ENCODE measurements at regions not wholly inside any gene's neighbourhood (a gene's known extent, or its start where the extent isn't known, plus 50 kb on each side); places are given as distances from the start of the nearest gene placed in this dataset.

DNA sequence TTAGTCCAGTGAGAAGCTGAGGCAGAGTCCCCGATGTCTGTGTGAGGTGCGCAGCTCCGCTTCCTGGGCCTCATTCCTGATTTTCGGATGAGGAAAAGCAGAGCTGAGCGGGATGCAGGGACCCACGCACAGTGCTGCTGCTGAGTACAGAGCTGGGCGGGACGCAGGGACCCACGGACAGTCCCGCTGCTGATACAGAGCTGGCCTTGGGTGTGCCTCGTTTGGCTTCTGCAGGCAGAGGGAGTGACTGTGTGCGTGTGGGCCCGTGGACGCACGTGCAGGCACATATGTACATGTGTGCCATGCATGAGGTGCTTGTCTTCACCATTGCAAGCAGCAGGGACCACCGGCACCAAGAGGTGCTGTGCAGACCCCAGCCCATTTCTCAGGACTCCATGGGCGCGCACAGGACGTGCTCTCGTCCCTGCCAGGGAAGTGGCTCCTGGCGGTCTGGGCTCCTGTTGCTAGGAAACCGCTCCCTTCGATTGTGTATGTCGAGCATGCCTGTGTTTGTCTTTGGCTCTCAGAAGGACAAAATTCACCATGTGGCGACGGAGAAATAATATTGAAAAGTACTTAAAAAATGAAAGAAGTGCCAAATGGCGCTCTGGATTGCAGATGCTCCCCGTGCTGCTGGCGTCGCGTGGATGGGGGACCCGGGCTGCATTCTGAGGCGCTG lies 303.8 kb upstream of the MKI67 start:
- TF ChIP-seq, protein P1, sequence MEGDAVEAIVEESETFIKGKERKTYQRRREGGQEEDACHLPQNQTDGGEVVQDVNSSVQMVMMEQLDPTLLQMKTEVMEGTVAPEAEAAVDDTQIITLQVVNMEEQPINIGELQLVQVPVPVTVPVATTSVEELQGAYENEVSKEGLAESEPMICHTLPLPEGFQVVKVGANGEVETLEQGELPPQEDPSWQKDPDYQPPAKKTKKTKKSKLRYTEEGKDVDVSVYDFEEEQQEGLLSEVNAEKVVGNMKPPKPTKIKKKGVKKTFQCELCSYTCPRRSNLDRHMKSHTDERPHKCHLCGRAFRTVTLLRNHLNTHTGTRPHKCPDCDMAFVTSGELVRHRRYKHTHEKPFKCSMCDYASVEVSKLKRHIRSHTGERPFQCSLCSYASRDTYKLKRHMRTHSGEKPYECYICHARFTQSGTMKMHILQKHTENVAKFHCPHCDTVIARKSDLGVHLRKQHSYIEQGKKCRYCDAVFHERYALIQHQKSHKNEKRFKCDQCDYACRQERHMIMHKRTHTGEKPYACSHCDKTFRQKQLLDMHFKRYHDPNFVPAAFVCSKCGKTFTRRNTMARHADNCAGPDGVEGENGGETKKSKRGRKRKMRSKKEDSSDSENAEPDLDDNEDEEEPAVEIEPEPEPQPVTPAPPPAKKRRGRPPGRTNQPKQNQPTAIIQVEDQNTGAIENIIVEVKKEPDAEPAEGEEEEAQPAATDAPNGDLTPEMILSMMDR (IDR thresholded peaks at IDR 0.05; ENCODE audit: extremely low read depth, missing control alignments): no peak
- DNase-seq (ENCODE audit: low spot score): no peak

DNA sequence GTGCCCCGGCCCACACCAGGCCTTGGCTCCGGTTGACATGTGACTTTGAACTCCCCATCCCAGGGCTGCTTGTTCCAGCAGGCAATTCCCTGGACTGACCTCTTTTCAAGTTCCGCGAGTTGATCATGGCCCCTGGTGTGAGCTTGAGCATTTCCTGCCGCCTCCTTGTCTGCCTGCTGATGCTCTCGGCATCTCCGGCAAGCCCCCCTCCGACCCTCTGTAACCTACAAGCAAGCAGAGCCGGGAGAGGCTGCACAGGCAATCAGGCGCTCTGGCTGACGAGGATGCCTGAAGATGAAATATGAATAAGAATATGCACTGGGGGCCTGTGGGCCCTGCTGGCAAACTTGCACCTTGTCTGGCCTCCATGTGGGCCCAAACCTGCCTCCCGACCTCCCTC lies 304.9 kb upstream of the MKI67 start:
- DNase-seq (ENCODE audit: low spot score): no peak
- TF ChIP-seq, protein P1 (IDR thresholded peaks at IDR 0.05; ENCODE audit: extremely low read depth, missing control alignments): no peak

DNA sequence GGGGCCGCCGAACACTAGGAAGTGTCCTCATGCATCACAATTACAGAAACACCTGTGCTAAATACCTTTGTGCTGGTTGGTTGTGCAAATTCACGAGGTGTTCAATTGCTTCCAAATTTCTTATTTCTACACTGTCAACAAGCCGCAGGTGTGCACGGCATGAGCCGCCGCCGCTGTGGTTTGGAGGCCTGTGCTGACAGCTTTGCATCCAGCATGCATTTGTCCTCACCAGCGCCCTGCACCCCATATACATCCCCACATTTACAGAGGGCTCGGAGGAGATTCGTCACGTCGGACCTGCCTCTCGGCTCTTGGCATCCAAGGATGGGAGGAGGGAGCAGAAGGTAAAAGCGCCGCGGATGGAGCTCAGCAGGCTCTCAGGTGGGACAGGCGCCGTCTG lies 305.3 kb upstream of the MKI67 start:
- DNase-seq (ENCODE audit: low spot score): no peak
- TF ChIP-seq, protein P1 (IDR thresholded peaks at IDR 0.05; ENCODE audit: extremely low read depth, missing control alignments): no peak

DNA sequence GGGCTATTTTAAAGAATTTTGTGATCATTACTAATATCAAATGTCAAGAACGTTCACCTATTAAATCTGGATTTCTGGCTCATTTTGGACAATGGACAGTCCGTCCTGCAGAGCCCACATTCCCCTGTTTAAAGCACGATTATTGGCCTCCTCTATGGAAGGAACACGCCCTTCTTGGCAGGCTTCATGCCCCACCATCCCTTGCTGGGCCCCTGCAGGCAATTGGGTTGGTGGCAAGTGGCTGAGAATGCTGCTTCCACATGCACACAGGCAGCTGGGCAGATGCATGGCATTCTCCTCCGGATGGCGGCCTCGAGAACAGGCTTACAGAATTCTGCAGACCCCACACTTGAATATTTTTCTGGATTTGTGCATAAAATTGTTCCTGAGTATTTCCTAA lies 305.8 kb upstream of the MKI67 start:
- no peak for DNase-seq (ENCODE audit: low spot score)
- TF ChIP-seq, protein P1 (IDR thresholded peaks at IDR 0.05; ENCODE audit: extremely low read depth, missing control alignments): no peak

GRCh38 chr10:128432423-128432822 lies 306.2 kb upstream of the MKI67 start:
- DNase-seq (ENCODE audit: low spot score): no peak
- TF ChIP-seq, protein P1 (IDR thresholded peaks at IDR 0.05; ENCODE audit: extremely low read depth, missing control alignments): no peak

GRCh38 chr10:128435811-128436210 lies 309.6 kb upstream of the MKI67 start:
- no peak for DNase-seq (ENCODE audit: low spot score)
- TF ChIP-seq, protein P1 (IDR thresholded peaks at IDR 0.05; ENCODE audit: extremely low read depth, missing control alignments): no peak

- no peak for DNase-seq (ENCODE audit: low spot score)
- TF ChIP-seq, protein P1 (IDR thresholded peaks at IDR 0.05; ENCODE audit: extremely low read depth, missing control alignments): no peak
Measured at GRCh38 chr10:128437786-128438345, 311.6 kb upstream of the MKI67 start.
